ENCODE measurements at regions not wholly inside any gene's neighbourhood (a gene's known extent, or its start where the extent isn't known, plus 50 kb on each side); places are given as distances from the start of the nearest gene placed in this dataset.

- intact Hi-C loops (cut with micrococcal nuclease): no loop called here
- Mint-ChIP-seq H3K9me3 (peaks cover 2 to 4% of the 10 kb centered on the region in 2 donors), H3K27me3 (ENCODE audit: low read depth in 2 of 2) (no peaks in the 10 kb centered on the region), H3K36me3 (no peaks in the 10 kb centered on the region), H3K4me3 (no peak overlapping the region), H3K27ac (no peak overlapping the region), H3K4me1 (no peaks in the 10 kb centered on the region)
- no peaks in the 10 kb centered on the region for H3K27me3 ChIP-seq (ENCODE audit: control insufficient read depth, insufficient read depth, low read length)
- DNase-seq: no peak
- TF ChIP-seq, protein P1, sequence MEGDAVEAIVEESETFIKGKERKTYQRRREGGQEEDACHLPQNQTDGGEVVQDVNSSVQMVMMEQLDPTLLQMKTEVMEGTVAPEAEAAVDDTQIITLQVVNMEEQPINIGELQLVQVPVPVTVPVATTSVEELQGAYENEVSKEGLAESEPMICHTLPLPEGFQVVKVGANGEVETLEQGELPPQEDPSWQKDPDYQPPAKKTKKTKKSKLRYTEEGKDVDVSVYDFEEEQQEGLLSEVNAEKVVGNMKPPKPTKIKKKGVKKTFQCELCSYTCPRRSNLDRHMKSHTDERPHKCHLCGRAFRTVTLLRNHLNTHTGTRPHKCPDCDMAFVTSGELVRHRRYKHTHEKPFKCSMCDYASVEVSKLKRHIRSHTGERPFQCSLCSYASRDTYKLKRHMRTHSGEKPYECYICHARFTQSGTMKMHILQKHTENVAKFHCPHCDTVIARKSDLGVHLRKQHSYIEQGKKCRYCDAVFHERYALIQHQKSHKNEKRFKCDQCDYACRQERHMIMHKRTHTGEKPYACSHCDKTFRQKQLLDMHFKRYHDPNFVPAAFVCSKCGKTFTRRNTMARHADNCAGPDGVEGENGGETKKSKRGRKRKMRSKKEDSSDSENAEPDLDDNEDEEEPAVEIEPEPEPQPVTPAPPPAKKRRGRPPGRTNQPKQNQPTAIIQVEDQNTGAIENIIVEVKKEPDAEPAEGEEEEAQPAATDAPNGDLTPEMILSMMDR (IDR thresholded peaks at IDR 0.05): no peak
- no peak overlapping the region for H3K27ac ChIP-seq (ENCODE audit: low read length)
- no peaks in the 10 kb centered on the region for H3K36me3 ChIP-seq (ENCODE audit: control insufficient read depth, insufficient read depth, low read length)
- ATAC-seq: no peak
- no peak overlapping the region for H3K4me3 ChIP-seq (ENCODE audit: low read length)
- H3K9me3 ChIP-seq (ENCODE audit: control insufficient read depth, insufficient read depth, low read length): no peaks in the 10 kb centered on the region
- no peaks in the 10 kb centered on the region for H3K4me1 ChIP-seq (ENCODE audit: control insufficient read depth, insufficient read depth, low read length)
- WGBS (ENCODE audit: insufficient coverage): 91% methylated on average over 11 of the region's 11 CpGs
Measured at GRCh38 chr2:164014068-164014731, 278.4 kb upstream of the FIGN start.

- no peak overlapping the region for H3K27ac Mint-ChIP-seq
- H3K27me3 Mint-ChIP-seq (ENCODE audit: low read depth in 2 of 2): no peaks in the 10 kb centered on the region
- no peak overlapping the region for H3K4me3 Mint-ChIP-seq
- DNase-seq (no peak), ATAC-seq (no peak)
- intact Hi-C loops (cut with micrococcal nuclease): no loop called here
- peaks cover 2 to 4% of the 10 kb centered on the region in 2 donors for H3K9me3 Mint-ChIP-seq
- H3K4me1 Mint-ChIP-seq: no peaks in the 10 kb centered on the region
- 89% methylated on average over 3 of the region's 3 CpGs for WGBS (ENCODE audit: insufficient coverage)
- H3K36me3 ChIP-seq (ENCODE audit: control insufficient read depth, insufficient read depth, low read length): no peaks in the 10 kb centered on the region
- no peak overlapping the region for H3K4me3 ChIP-seq (ENCODE audit: low read length)
- H3K4me1 ChIP-seq (ENCODE audit: control insufficient read depth, insufficient read depth, low read length): no peaks in the 10 kb centered on the region
- no peaks in the 10 kb centered on the region for H3K36me3 Mint-ChIP-seq
- H3K9me3 ChIP-seq (ENCODE audit: control insufficient read depth, insufficient read depth, low read length): no peaks in the 10 kb centered on the region
- no peaks in the 10 kb centered on the region for H3K27me3 ChIP-seq (ENCODE audit: control insufficient read depth, insufficient read depth, low read length)
- H3K27ac ChIP-seq (ENCODE audit: low read length): no peak overlapping the region
- TF ChIP-seq, protein P1 (IDR thresholded peaks at IDR 0.05): no peak
Measured at GRCh38 chr2:164012581-164012980, 276.8 kb upstream of the FIGN start.

DNA sequence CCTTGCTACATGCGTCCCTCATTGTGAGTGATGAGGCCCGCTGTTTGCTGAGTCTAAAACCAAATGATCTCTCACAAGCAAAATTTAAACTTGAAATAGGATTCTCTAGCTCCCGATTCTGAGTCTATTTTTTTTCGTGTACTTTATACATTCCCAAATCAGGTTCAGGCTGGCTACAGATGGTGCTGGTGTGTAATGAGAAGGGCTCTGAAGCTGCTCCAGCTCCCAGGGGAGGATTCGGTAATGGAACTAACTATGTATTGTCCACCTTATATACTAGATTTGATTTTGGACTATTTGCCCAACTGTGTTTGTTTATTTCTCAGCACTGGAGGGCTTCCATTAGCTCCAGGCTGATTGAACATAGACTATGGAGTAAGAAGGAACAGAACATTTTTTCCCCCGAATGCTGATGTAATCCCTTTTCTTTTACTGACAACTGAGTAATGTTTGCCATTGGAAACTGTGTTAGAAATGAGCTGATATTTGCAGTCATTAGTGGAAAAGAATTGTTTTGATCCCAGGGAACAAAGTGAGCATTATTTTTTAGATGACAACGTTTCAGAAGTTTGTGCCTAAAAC is 274.0 kb upstream of the FIGN start:
- Mint-ChIP-seq H3K27me3 (ENCODE audit: low read depth in 2 of 2) (no peaks in the 10 kb centered on the region), H3K4me3 (no peak overlapping the region), H3K4me1 (no peaks in the 10 kb centered on the region), H3K36me3 (no peaks in the 10 kb centered on the region), H3K9me3 (peaks cover 4% of the 10 kb centered on the region in 2 donors), H3K27ac (no peak overlapping the region)
- Histone ChIP-seq H3K9me3 (ENCODE audit: control insufficient read depth, insufficient read depth, low read length) (no peaks in the 10 kb centered on the region), H3K27me3 (ENCODE audit: control insufficient read depth, insufficient read depth, low read length) (no peaks in the 10 kb centered on the region), H3K36me3 (ENCODE audit: control insufficient read depth, insufficient read depth, low read length) (no peaks in the 10 kb centered on the region), H3K4me3 (ENCODE audit: low read length) (no peak overlapping the region), H3K27ac (ENCODE audit: low read length) (no peak overlapping the region), H3K4me1 (ENCODE audit: control insufficient read depth, insufficient read depth, low read length) (no peaks in the 10 kb centered on the region)
- intact Hi-C loops (cut with micrococcal nuclease): no loop called here
- TF ChIP-seq, protein P1 (IDR thresholded peaks at IDR 0.05): no peak
- WGBS (ENCODE audit: insufficient coverage): 81% methylated on average over 5 of the region's 7 CpGs
- ATAC-seq (no peak), DNase-seq (no peak)

DNA sequence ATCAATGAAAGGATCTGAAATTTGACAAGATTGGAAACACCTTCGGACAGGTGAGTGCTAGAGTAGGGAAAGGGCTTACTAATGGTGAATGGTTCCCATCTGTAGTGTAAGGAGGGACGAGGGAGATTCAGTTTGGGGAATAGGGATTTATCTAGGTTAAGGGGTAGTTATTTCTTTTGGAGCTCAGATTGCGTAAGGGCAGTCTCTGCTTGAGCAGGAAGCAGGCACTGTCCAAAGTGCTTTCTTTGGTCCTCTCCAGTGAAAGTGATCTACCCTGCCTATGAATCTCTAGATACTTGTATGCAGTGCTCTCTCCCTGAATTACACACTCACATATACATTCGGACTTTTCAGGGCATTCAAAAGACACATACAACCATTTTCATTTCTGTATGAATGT is 272.9 kb upstream of the FIGN start:
- peaks cover 2 to 8% of the 10 kb centered on the region in 2 donors for H3K9me3 Mint-ChIP-seq
- DNase-seq: no peak
- Histone ChIP-seq H3K4me1 (ENCODE audit: control insufficient read depth, insufficient read depth, low read length) (no peaks in the 10 kb centered on the region), H3K36me3 (ENCODE audit: control insufficient read depth, insufficient read depth, low read length) (no peaks in the 10 kb centered on the region), H3K4me3 (ENCODE audit: low read length) (no peak overlapping the region), H3K27ac (ENCODE audit: low read length) (no peak overlapping the region), H3K27me3 (ENCODE audit: control insufficient read depth, insufficient read depth, low read length) (no peaks in the 10 kb centered on the region), H3K9me3 (ENCODE audit: control insufficient read depth, insufficient read depth, low read length) (no peaks in the 10 kb centered on the region)
- no peaks in the 10 kb centered on the region for H3K4me1 Mint-ChIP-seq
- WGBS (ENCODE audit: insufficient coverage): 84% methylated on average over 4 of the region's 4 CpGs
- H3K36me3 Mint-ChIP-seq: no peaks in the 10 kb centered on the region
- no peak for ATAC-seq
- intact Hi-C loops (cut with micrococcal nuclease): no loop called here
- TF ChIP-seq, protein P1 (IDR thresholded peaks at IDR 0.05): no peak
- H3K27ac Mint-ChIP-seq: no peak overlapping the region
- H3K4me3 Mint-ChIP-seq: no peak overlapping the region
- no peaks in the 10 kb centered on the region for H3K27me3 Mint-ChIP-seq (ENCODE audit: low read depth in 2 of 2)
